ENCODE measurements at regions not wholly inside any gene's neighbourhood (a gene's known extent, or its start where the extent isn't known, plus 50 kb on each side); places are given as distances from the start of the nearest gene placed in this dataset.

DNA sequence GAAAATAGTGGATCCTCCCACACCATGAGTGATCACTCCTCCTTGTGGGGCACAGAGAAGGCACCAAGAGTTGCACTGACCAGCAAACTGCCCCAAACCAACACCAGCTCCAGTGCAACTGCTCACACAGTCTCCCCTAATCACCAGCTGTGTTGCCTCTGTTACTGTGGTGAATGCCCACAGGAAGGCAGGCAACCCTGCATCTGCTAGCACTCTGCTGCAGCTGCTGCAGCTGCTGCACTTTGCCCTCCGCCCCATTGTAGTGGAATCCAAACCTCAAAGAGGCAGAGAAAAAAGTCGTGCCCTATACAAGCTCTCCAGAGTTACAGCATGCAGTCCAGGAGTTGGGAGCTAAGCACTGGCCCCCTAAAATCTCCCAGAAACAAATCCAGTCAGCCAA is 339.6 kb downstream of the TRIM36 start:
- Histone ChIP-seq H3K27me3 (replicated peaks in 1 of 2; ENCODE audit: control insufficient read depth in 2 of 2, insufficient read depth in 2 of 2, low read length in 1 of 2) (no peaks in the 10 kb centered on the region), H4K20me1 (ENCODE audit: control insufficient read depth, insufficient read depth) (no peaks in the 10 kb centered on the region), H3K9me3 (replicated peaks; ENCODE audit: control insufficient read depth, insufficient read depth, low read length) (no peaks in the 10 kb centered on the region; the same call in 2 of the 3 replicates), H3K4me3 (no peak overlapping the region), H3K9ac (ENCODE audit: control insufficient read depth, insufficient read depth, low read length) (no peak overlapping the region), H3K4me2 (ENCODE audit: control insufficient read depth, insufficient read depth) (no peak overlapping the region), H2AFZ (ENCODE audit: control insufficient read depth, low read depth, low read length) (no peak overlapping the region), H3K4me1 (ENCODE audit: control insufficient read depth, insufficient read depth, low read length) (no peaks in the 10 kb centered on the region), H3K79me2 (ENCODE audit: control insufficient read depth, insufficient read depth, low read length) (no peaks in the 10 kb centered on the region), H3K36me3 (ENCODE audit: control insufficient read depth in 2 of 2, insufficient read depth in 2 of 2, low read length in 1 of 2) (no peaks in the 10 kb centered on the region), H3K27ac (ENCODE audit: control insufficient read depth, insufficient read depth) (no peak overlapping the region)
- CTCF ChIA-PET = interaction anchor here (1.1 kb wide), 1 partner anchor 187 kb away, joined by 3 read pairs; no protein-coding TSS in a partner anchor
- BruUV-seq (replicated peaks) = no TSS peak
- POLR2A ChIA-PET = no interaction called here
- DNase-seq (ENCODE audit: low read depth, low spot score) = no peak
- FAIRE-seq = no peak
- ATAC-seq = no peak
- in situ Hi-C loops (cut with MboI) (no loop called here), intact Hi-C loops (cut with micrococcal nuclease; ENCODE audit: unreplicated experiment) (no loop called here)
- 0% methylated on average over 2 of the region's 2 CpGs for WGBS (ENCODE audit: insufficient coverage, insufficient replicate concordance, low lambda C conversion rate, missing lambda C conversion rate)
- SMC1A ChIA-PET (ENCODE audit: uncharacterized antibody, unreplicated experiment) = interaction anchor here (1.2 kb wide), 1 partner anchor 364 kb away, joined by 3 read pairs; no protein-coding TSS in a partner anchor
- RAD21 ChIA-PET (ENCODE audit: unreplicated experiment) = no interaction called here
- no peak for TF ChIP-seq IRF5 (IDR thresholded peaks at IDR 0.05; ENCODE audit: borderline replicate concordance)
- TF ChIP-seq MYB (IDR thresholded peaks at IDR 0.05; ENCODE audit: borderline replicate concordance, low read depth, low read length) = no peak
- no peak for TF ChIP-seq FOS (IDR thresholded peaks at IDR 0.05; ENCODE audit: borderline replicate concordance, extremely low read depth, insufficient read length)
- TF ChIP-seq STAT1 (conservative IDR thresholded peaks at IDR 0.05) = no peak
- TF ChIP-seq, protein P1, sequence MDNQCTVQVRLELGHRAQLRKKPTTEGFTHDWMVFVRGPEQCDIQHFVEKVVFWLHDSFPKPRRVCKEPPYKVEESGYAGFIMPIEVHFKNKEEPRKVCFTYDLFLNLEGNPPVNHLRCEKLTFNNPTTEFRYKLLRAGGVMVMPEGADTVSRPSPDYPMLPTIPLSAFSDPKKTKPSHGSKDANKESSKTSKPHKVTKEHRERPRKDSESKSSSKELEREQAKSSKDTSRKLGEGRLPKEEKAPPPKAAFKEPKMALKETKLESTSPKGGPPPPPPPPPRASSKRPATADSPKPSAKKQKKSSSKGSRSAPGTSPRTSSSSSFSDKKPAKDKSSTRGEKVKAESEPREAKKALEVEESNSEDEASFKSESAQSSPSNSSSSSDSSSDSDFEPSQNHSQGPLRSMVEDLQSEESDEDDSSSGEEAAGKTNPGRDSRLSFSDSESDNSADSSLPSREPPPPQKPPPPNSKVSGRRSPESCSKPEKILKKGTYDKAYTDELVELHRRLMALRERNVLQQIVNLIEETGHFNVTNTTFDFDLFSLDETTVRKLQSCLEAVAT (IDR thresholded peaks at IDR 0.05) = no peak
- no peak for TF ChIP-seq ZNF274 (IDR thresholded peaks at IDR 0.05; ENCODE audit: insufficient read depth, insufficient read length)
- no peak for TF ChIP-seq HCFC1 (IDR thresholded peaks at IDR 0.05; ENCODE audit: low read length)
- no peak for TF ChIP-seq ZBED1 (IDR thresholded peaks at IDR 0.05; ENCODE audit: borderline replicate concordance)
- TF ChIP-seq POLR2A (IDR thresholded peaks at IDR 0.05; ENCODE audit: low read depth, low read length) = no peak
- no peak for TF ChIP-seq IRF3 (IDR thresholded peaks at IDR 0.05)
- no peak for TF ChIP-seq HDGF (IDR thresholded peaks at IDR 0.05)
- no peak for TF ChIP-seq TBL1XR1 (IDR thresholded peaks at IDR 0.05; ENCODE audit: low read depth, low read length)
- TF ChIP-seq ZNF384 (IDR thresholded peaks at IDR 0.05; ENCODE audit: borderline replicate concordance, low read depth, low read length) = no peak
- TF ChIP-seq MEF2B (IDR thresholded peaks at IDR 0.05; ENCODE audit: partially characterized antibody, poor library complexity, severe bottlenecking) = no peak
- TF ChIP-seq SREBF1 (IDR thresholded peaks at IDR 0.05; ENCODE audit: low read length) = no peak
- TF ChIP-seq GATAD2B (conservative IDR thresholded peaks at IDR 0.05; ENCODE audit: low read depth) = no peak
- no peak for TF ChIP-seq ATF7 (IDR thresholded peaks at IDR 0.05; ENCODE audit: low read depth)
- no peak for TF ChIP-seq SIX5 (IDR thresholded peaks at IDR 0.05; ENCODE audit: low read depth, low read length, severe bottlenecking)
- TF ChIP-seq, protein P2, sequence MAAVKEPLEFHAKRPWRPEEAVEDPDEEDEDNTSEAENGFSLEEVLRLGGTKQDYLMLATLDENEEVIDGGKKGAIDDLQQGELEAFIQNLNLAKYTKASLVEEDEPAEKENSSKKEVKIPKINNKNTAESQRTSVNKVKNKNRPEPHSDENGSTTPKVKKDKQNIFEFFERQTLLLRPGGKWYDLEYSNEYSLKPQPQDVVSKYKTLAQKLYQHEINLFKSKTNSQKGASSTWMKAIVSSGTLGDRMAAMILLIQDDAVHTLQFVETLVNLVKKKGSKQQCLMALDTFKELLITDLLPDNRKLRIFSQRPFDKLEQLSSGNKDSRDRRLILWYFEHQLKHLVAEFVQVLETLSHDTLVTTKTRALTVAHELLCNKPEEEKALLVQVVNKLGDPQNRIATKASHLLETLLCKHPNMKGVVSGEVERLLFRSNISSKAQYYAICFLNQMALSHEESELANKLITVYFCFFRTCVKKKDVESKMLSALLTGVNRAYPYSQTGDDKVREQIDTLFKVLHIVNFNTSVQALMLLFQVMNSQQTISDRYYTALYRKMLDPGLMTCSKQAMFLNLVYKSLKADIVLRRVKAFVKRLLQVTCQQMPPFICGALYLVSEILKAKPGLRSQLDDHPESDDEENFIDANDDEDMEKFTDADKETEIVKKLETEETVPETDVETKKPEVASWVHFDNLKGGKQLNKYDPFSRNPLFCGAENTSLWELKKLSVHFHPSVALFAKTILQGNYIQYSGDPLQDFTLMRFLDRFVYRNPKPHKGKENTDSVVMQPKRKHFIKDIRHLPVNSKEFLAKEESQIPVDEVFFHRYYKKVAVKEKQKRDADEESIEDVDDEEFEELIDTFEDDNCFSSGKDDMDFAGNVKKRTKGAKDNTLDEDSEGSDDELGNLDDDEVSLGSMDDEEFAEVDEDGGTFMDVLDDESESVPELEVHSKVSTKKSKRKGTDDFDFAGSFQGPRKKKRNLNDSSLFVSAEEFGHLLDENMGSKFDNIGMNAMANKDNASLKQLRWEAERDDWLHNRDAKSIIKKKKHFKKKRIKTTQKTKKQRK (IDR thresholded peaks at IDR 0.05; ENCODE audit: low read depth, low read length) = no peak
